ENCODE measurements at regions not wholly inside any gene's neighbourhood (a gene's known extent, or its start where the extent isn't known, plus 50 kb on each side); places are given as distances from the start of the nearest gene placed in this dataset.

GRCh38 chr1:224859651-224860050 lies 69.8 kb upstream of the DNAH14 start:
- Histone ChIP-seq H3K4me1 (ENCODE audit: control insufficient read depth in 1 of 2, insufficient read depth in 2 of 2, low read depth in 1 of 2, low read length in 1 of 2) (no peaks in the 10 kb centered on the region), H2AFZ (ENCODE audit: low read depth) (no peak overlapping the region), H3K4me2 (no peak overlapping the region), H3K4me3 (ENCODE audit: low read depth in 2 of 2, low read length in 1 of 2) (no peak overlapping the region), H4K20me1 (ENCODE audit: insufficient read depth) (no peaks in the 10 kb centered on the region), H3K9me3 (no peaks in the 10 kb centered on the region), H3F3A (replicated peaks; ENCODE audit: insufficient read depth) (no peaks in the 10 kb centered on the region), H3K36me3 (replicated peaks in 1 of 2; ENCODE audit: control insufficient read depth in 1 of 2, insufficient read depth in 2 of 2, low read length in 1 of 2) (no peaks in the 10 kb centered on the region), H3K9ac (no peak overlapping the region), H3K27me3 (ENCODE audit: insufficient read depth) (no peaks in the 10 kb centered on the region), H3K79me2 (ENCODE audit: insufficient read depth) (no peaks in the 10 kb centered on the region), H3K9me2 (no peaks in the 10 kb centered on the region), H3K27ac (ENCODE audit: low read depth in 2 of 2, low read length in 1 of 2) (no peak overlapping the region)
- WGBS (ENCODE audit: low lambda C conversion rate), result 92% methylated on average over 2 of the region's 2 CpGs
- TF ChIP-seq ZBTB33 (IDR thresholded peaks at IDR 0.05; ENCODE audit: borderline replicate concordance, low read depth) (no peak), CTCF (IDR thresholded peaks at IDR 0.05) (no peak), FOXM1 (IDR thresholded peaks at IDR 0.05; ENCODE audit: low read depth) (no peak), GATA2 (CRISPR knock-in tag; IDR thresholded peaks at IDR 0.05) (no peak)
- ChIA-PET CTCF (interaction anchor here (2.2 kb wide), 1 partner anchor 8 kb away, joined by 12 read pairs; no protein-coding TSS in a partner anchor), POLR2A (no interaction called here)
- DNase-seq, result no peak

GRCh38 chr1:224860488-224861338 lies 68.8 kb upstream of the DNAH14 start:
- Histone ChIP-seq H3K9me3 (no peaks in the 10 kb centered on the region), H3K79me2 (ENCODE audit: insufficient read depth) (no peaks in the 10 kb centered on the region), H3K4me2 (no peak overlapping the region), H2AFZ (ENCODE audit: low read depth) (no peak overlapping the region), H3K27me3 (ENCODE audit: insufficient read depth) (no peaks in the 10 kb centered on the region), H3K9ac (no peak overlapping the region), H3K4me1 (ENCODE audit: control insufficient read depth in 1 of 2, insufficient read depth in 2 of 2, low read depth in 1 of 2, low read length in 1 of 2) (no peaks in the 10 kb centered on the region), H3K4me3 (ENCODE audit: low read depth in 2 of 2, low read length in 1 of 2) (no peak overlapping the region), H3K9me2 (no peaks in the 10 kb centered on the region), H4K20me1 (ENCODE audit: insufficient read depth) (no peaks in the 10 kb centered on the region), H3F3A (replicated peaks; ENCODE audit: insufficient read depth) (no peaks in the 10 kb centered on the region), H3K27ac (ENCODE audit: low read depth in 2 of 2, low read length in 1 of 2) (no peak overlapping the region), H3K36me3 (replicated peaks in 1 of 2; ENCODE audit: control insufficient read depth in 1 of 2, insufficient read depth in 2 of 2, low read length in 1 of 2) (no peaks in the 10 kb centered on the region)
- no peak for DNase-seq
- CTCF ChIA-PET, result interaction anchor here (0.6 to 2.2 kb wide), 4 partner anchors 9 to 1017 kb away, joined by 3 to 12 read pairs (median 4); no protein-coding TSS in a partner anchor
- TF ChIP-seq SIN3A (IDR thresholded peaks at IDR 0.05; ENCODE audit: borderline replicate concordance, low read depth, low read length), result no peak
- no peak for TF ChIP-seq MXI1 (IDR thresholded peaks at IDR 0.05; ENCODE audit: low read depth, low read length)
- no peak for TF ChIP-seq CHD2 (IDR thresholded peaks at IDR 0.05; ENCODE audit: low read length, partially characterized antibody)
- no peak for TF ChIP-seq YY1 (IDR thresholded peaks at IDR 0.05; ENCODE audit: low read depth)
- no peak for TF ChIP-seq NFIC (IDR thresholded peaks at IDR 0.05; ENCODE audit: borderline replicate concordance)
- TF ChIP-seq ZBTB33 (IDR thresholded peaks at IDR 0.05; ENCODE audit: borderline replicate concordance, low read depth), result no peak
- POLR2A ChIA-PET, result no interaction called here
- 44% methylated on average over 6 of the region's 6 CpGs for WGBS (ENCODE audit: low lambda C conversion rate)

Data from SK-N-SH (cell line).